Stimulated activated CD4-positive, alpha-beta T cell treated with anti-CD3 and anti-CD28 coated beads, Interleukin-2, amount 100 ng/mL, for 48 hours (primary cell): ENCODE measurements at regions not wholly inside any gene's neighbourhood (a gene's known extent, or its start where the extent isn't known, plus 50 kb on each side); places are given as distances from the start of the nearest gene placed in this dataset.
A peak's percentile ranks its signal among the peaks of the same experiment; 100 is the strongest.

Source experiments
- DNase-seq, 2 donors: peaks; one replicate each; pipeline ENCODE4 v3.0.0-alpha.2; 2020

- DNase-seq, result no peak
These were observed 166.3 kb upstream of the RTL1 start for GRCh38 chr14:101069666-101070362.

- no peak for DNase-seq
These were observed 167.3 kb upstream of the RTL1 start for GRCh38 chr14:101070540-101071492.

DNA sequence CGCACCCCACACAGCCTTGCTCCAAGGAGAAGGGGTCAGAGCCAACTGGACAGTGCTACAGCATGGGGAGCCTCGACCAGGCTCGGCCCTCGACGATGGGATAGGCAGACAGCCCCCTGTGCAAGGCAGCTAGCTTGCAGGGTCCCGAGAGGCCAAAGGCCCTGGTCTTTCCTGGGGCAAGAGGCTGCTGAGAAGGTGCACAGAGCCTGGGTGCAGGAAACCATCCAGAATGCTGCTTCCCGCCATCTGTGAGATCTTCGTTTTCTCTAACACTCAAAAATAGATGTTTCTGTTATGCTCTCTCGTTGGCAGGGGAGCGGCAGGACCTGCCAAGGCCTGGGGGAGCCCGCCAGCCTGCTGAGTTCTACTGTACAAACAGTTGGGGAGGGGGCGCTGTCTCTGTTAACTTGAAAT, 168.0 kb upstream of the RTL1 start:
- DNase-seq, result no peak

DNA sequence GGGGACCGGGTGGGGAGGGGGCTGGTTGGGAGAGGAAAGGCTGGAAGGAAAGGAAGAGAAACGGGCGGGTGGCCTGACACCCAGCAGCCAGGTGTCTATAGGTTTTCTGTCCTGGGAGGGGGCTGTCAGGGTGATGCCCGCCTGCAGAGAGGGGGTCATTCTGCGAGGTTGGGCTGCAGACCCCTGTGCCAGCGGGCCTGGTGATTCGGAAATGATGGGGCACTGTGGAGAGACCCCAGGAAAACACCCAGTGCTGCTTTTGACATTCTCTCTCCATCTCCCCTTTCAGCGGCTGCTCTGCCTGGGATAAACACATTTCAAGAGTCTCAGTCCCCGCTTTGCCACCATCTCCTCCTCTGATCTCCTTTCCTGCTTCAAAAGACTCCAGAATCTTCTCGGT, 168.5 kb upstream of the RTL1 start:
- no peak for DNase-seq

DNA sequence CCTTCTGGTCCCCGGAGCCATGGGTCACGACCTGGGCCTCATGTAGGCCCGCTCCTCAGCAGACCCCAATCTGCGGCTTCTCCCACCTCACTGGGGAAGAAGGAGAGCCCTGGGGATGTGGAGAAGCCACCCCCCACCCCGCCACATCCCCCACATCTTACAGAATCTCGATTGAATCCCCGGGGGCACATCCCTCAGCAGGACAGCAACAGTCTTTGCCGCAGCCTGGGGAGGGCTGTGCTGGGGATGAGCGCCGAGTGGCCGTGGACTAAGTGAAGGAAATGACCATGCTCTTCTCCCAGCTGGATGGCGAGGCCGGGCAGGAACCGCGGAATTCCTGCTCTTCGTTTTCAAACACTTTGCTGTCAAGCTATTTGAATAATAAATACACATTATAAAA, 169.0 kb upstream of the RTL1 start:
- DNase-seq, result no peak

DNA sequence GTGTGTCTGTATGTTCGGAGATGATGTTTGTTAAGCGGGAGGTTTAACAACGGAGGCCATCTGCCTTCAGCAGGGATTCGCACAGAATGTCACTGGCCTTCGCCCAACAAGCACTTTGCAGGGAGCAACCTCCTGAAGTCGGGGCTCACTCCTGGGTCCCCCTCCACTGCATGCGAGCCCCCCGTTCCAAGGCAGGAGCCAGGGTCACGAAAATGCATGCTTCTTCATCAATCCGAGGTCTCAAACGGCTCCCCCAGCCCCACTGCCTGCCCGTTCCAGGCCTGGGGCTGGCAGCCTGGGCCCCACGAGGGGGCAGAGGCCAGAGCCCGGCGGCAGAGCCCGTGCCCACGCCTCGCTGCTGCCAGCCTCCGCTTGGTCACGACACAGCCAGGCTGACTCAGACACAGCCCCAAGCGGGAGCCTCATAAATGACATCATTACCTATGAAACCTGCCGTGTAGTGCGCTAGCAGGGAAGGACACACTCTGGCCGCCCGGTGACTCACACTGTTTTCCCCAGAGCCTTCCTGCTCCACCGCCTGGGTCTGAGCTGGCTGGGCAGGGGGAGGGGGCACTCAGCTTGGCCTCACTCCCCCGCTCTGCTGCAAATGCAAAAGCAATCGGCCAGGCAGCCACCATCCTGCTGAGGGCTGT, 169.5 kb upstream of the RTL1 start:
- peak; percentile 5 to 6 for DNase-seq

DNA sequence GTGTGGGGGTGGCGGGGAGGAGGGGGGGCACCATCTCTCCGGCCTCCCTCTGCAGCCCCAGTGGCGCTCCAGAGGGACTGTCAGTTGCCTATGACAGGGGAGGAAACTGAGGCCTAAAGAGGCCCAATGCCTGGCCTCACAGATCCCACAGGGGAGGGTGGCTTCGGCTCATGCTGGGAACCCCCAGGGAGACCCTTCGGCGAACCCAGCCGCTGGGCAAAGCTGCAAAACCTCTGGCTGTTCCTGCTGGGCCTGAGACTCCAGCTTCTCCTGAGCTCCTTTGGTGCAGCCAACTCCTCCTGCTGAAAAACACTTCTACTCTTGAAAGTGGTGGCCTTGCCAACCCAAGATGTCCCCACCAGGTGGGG, 170.1 kb upstream of the RTL1 start:
- DNase-seq, result no peak

DNA sequence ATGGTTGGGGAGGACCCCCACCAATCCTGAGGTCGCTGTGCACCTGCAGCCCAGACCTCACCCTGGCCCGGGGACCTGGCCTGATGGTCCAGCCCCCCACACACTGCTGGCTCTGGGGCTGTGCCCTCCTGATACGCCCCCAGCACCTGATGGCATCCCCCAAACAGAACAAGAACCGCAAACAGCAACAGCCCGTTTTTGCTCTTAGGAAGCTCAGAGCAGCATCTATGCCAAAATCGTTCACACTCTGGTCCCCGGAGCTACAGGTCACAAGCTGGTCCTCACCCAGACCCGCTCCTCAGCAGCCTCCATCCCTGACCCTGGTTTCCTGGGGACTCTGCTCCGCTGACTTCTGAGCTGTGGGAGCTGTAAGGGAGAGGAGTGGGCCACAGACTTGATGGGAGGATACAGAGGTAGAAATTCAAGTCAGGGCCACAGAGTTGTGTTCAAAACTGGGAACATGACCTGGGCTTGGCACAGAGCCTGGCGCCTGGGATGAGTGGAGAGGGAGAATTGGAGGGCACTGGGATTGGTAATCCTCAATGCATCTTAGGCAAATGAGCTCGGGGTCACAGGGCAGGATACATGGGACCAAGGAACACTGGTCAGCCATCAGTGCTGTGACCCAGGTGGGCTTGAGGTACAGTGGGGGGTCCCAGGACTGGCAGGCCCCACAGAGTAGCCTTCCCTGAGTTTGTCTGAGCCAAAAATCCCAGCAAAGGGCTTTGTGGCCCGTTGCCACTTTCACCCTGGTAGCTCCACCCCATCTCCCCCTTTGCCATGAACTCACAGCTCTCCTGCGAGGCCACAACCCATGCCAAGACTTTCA, 170.9 kb upstream of the RTL1 start:
- no peak for DNase-seq

DNA sequence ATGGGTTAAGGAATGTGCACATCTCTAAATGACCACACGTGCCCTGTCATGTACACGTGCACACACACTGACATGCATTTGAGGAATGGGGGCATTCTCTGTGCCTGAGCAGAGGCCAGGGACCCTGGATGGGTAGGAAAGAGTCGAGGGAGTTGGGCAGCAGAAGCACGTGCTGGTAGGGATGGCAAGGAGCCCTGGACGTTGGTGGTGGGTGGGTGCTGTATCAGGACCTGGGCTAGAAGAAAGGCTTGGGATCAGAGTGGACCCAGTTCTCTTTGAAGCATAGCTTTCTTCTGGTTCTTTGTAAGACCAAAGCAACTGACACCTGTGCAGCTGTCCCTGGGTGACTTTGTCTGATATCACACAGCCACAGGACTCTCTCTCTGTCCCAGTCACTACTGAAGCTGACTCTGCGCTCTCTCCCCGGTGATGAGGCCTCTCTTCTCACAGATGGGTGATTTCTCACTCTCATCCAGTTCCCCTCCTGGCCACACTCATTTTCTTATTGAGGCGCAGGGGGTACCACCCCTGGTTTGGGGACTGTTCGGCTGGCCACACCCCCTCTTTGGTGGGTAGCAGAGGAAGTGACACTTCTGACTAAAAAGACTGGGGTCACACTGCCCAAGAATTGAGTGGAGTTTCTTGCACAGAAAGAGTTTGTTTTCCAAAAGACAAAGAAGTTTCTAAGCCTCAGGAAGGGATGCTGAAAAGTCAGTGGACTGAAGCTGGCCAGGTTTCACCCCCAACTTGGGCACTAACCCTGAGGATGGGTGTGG, 171.7 kb upstream of the RTL1 start:
- DNase-seq, result no peak

DNA sequence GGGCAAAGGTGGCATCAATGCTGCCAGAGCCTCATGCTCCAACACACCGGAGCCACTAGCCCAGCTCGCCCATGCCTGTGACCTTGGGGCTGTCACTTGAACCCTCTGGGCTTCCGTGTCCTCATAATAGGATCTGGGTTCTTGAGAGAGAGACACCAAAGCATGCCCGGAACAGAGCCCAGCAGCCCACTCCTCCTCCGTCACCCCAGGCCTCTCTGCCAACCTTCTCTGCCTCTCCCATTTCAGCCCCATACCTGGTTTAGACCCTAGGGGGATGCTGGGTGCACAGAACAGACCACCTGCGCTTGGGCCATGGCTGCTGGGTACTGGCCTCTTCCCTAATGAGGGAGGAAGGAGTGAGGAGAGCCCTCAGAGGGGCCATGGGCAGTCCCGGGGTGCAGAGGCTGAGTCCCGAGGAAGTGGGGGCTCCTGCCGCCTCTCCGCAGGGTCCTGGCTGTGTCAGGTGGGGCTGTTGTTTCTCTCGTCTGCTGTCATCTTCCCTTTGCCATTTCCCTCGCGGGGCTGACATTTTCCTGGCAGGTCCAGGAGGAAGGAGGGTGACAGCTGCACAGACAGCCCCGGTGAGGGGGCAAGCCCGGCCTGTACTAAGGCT, 172.4 kb upstream of the RTL1 start:
- no peak for DNase-seq

DNA sequence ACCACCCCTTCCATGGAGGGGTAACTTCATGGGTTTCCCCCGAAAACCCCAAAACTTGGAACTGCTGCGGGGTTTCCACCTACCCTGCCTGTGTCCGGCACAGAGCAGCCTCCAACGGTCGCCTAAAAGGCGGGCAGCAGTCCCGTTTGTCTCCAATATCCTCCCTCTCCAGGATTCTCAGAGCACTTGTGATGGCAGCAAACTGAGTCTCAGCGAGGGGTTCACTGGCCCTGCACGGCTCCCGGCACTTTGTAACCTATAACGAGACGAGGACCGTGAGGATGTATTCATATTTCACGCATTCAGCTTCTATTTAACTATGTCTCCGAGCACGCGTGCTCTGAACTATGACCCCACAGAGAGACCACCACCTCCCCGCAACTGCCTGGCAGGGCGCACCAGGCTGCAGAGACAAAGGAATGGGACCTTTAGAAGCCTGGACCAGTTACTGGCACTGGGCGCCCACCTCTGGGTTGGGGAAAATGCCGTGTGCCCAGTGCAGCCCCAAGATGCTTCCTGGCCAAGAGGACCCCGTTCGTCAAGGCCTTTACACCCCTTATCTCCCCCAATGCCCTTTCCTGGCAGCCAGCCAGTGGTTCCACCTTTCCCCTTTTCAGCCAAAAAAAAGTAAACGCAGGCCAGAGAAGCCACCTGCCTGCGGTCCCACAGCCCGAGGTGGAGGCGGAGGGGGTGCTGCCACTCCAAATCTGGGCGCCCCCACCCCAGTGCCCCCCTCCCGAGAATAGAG, 173.1 kb upstream of the RTL1 start:
- DNase-seq, result no peak

DNA sequence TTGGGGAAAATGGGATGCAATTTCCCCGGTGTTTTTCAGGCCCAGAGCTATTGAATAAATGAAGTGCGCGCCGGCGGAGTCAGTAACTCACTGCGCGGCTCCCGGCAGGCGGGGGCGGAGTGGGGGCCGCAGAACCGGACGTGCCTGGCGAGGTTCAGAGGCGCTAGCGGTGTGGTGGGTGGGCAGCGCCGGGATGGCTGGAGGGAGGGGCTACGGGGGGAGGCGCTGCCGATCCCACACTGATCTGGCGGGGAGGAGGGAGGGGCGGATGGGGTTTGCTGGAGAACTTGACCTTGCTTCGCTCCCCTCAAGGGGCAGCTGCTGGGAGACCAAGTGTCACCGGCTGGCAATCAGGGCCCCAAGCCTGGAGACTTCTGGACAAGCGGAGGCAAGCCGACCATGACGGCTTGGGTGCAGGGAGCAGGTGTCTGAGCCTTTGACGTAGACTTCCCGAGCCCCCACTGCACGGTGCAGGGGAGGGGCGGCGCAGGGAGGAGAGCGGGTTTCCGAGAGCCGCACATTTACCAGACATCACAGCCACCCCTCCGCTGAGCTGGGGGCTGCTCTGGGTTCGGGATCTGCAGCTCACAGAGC, 174.1 kb upstream of the RTL1 start:
- no peak for DNase-seq

GRCh38 chr14:101078170-101078891, 174.8 kb upstream of the RTL1 start:
- DNase-seq, result no peak

DNA sequence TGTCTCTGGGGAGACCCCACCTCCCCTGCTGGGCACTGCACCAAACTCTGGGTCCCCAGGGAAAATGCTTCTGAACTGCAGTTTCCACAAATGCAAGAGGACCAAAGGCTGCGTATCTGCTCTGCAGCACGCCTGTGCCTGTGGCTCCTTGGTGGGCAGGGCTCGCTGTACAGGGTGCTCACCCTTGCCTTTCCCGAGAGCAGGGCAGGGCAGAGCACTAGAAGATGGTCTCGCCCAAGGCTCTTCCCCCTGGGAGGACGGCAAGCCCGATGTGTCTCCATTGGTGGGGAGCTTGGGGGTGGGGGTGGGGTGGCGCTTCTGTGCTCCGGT, 175.3 kb upstream of the RTL1 start:
- DNase-seq, result no peak

DNA sequence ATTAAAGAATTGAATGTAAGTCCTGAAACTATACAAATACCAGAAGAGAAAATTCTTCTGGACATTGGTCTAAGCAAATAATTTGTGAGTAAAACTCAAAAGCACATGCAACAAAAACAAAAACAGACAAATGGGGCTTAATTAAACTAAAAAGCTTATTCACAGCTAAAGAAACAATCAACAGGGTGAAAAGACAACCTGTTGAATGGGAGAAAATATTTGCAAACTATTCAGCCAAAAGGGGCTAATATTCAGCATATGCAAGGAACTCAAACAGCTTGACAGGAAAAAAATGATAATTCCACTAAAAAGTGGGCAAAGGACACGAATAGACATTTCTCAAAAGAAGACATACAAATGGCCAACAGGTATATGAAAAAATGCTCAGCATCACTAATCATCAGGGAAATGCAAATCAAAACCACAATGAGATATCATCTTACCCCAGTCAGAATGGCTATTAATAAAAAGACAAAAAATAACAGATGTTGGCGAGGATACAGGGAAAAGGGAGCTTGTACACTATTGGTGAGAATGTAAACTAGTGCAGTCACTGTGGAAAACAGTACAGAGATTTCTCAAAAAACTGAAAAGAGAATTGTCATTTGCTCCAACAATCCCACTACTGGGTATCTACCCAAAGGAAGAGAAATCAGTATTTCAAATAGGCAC, 177.5 kb upstream of the RTL1 start:
- no peak for DNase-seq

DNA sequence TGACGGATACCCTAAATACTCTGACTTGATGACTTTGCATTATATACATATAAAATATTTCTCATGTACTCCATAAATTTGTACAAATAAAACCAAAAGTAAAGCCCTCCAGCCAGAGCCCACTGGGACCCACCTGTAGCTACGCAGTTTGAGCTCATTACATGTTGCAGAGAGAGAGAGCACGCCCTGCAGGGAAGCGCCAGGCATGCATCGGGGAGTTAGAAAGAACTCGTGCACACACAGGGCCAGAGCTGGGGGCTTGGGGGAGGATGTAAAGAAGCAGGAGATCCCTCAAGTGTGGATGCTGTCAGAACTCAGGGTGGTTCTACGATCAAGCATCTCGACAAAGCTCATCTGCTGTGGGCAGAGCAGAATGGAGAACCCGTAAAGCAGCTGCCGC, 178.5 kb upstream of the RTL1 start:
- DNase-seq, result no peak

DNA sequence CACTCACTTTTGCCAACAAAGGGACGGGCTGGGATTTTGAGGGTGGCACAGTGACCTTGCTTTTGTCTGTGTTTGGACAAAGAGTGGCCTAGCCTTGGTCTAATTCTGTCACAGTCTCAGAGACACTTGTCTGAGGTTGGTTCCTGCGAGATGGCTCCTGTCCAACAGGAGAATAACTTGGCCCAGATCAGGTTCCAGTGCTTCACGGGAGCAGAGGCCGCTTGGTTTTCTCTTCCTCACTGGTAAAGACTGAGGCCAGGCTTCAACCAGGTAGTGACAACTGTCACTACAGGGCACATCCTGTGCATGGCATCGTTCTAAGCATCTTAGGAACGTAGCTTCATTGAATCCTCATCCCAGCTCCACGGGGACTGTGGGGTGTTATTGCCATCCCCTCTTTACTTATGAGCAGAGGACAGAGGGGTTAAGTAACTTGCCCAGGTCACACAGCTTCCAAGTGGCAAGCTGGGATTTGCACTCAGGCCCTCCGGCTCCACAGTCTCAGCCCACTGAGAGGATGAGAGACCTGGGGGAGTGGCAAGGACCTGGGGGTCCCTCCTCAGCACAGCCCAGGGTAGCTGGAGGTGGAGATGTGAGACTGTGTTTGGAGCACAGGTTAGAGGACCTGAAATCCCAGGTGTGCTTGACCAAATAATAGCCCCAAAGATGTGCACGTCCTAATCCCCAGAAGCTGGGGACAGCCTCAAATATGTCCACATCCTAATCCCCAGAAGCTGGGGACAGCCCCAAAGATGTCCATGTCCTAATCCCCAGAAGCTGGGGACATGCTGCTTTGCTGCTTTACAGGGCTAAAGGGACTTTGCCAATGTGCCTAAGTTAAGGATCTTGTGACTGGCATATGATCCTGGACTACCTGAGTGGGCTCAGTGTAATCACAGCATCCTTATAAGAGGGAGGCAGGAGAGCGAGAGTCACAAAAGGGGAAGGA, 179.2 kb upstream of the RTL1 start:
- DNase-seq, result no peak
